Progenitor cell of endocrine pancreas (in vitro differentiated cells): ENCODE measurements at regions not wholly inside any gene's neighbourhood (a gene's known extent, or its start where the extent isn't known, plus 50 kb on each side); places are given as distances from the start of the nearest gene placed in this dataset.

Source experiments
- DNase-seq: peaks from one replicate; pipeline ENCODE4 v3.0.0; 2021; ENCODE audit warnings: low spot score; ENCODE audit not compliant: unreplicated experiment
- H3K27ac Mint-ChIP-seq: 2 replicates; pipeline ENCODE4 v1.8.0; 2021; ENCODE audit warnings: mild to moderate bottlenecking, moderate library complexity, mixed read lengths
- H3K27me3 Mint-ChIP-seq: 2 replicates; pipeline ENCODE4 v1.8.0; 2021; ENCODE audit warnings: mixed read lengths
- H3K36me3 Mint-ChIP-seq: 2 replicates; pipeline ENCODE4 v1.8.0; 2022; ENCODE audit warnings: mixed read lengths; ENCODE audit not compliant: insufficient read depth
- H3K4me1 Mint-ChIP-seq: 2 replicates; pipeline ENCODE4 v1.8.0; 2021; ENCODE audit warnings: low read depth, mixed read lengths
- H3K4me3 Mint-ChIP-seq: 2 replicates; pipeline ENCODE4 v1.8.0; 2021; ENCODE audit warnings: low read depth, mild to moderate bottlenecking, moderate library complexity, mixed read lengths
- H3K9me3 Mint-ChIP-seq: 2 replicates; pipeline ENCODE4 v1.8.0; 2021; ENCODE audit warnings: low read depth, mixed read lengths
- TF ChIP-seq, protein P1 (sequence below): fragments of 200-600 bp; sonication (generic); IDR thresholded peaks from one replicate; pipeline ENCODE4 v1.5.0; 2021; ENCODE audit warnings: antibody characterized with exemption, mild to moderate bottlenecking; ENCODE audit not compliant: unreplicated experiment

DNA sequence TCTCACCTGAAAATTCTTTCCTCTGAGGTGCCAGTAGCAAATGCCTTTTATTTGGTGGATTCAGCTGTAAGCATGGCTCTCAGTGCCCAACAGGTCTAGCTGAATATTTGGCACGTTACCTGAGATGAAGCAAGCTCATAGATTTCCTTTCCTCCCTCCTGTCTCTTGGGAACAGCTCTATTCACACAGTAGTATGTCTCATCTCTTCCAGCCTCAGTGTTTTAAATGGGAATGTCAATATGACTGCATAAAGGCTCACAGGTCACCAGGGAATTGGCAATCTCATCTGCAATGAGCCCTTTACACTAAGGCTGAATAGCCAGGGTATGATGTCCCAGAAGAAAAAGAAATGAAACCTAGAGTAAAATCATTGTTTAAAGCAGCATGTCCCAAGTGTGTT is 733.5 kb downstream of the NTRK3 start:
- H3K27me3 Mint-ChIP-seq, result peaks cover 6% of the 10 kb centered on the region
- TF ChIP-seq, protein P1, sequence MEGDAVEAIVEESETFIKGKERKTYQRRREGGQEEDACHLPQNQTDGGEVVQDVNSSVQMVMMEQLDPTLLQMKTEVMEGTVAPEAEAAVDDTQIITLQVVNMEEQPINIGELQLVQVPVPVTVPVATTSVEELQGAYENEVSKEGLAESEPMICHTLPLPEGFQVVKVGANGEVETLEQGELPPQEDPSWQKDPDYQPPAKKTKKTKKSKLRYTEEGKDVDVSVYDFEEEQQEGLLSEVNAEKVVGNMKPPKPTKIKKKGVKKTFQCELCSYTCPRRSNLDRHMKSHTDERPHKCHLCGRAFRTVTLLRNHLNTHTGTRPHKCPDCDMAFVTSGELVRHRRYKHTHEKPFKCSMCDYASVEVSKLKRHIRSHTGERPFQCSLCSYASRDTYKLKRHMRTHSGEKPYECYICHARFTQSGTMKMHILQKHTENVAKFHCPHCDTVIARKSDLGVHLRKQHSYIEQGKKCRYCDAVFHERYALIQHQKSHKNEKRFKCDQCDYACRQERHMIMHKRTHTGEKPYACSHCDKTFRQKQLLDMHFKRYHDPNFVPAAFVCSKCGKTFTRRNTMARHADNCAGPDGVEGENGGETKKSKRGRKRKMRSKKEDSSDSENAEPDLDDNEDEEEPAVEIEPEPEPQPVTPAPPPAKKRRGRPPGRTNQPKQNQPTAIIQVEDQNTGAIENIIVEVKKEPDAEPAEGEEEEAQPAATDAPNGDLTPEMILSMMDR, result no peak

DNA sequence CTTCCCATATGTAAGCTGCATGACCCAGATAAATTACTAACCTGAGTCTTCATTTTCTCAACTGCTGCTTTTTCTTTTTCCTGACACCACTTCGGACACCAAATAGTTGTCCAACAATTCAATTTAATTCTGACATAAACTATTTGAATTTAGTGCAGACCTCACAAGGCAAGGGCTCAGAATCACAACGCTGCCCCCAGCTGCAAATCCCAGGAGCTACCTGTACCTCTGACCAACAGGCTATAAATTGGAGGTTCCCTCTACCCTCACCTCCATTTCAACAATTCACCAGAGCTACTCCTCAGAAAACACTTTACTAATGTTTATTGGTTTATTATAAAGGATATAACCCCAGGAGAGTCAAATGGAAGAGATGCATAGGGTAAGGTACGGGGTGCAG is 737.6 kb downstream of the NTRK3 start:
- no peaks in the 10 kb centered on the region for H3K36me3 Mint-ChIP-seq
- H3K27ac Mint-ChIP-seq, result no peak overlapping the region
- no peaks in the 10 kb centered on the region for H3K9me3 Mint-ChIP-seq
- DNase-seq, result no peak
- H3K4me1 Mint-ChIP-seq, result no peaks in the 10 kb centered on the region
- TF ChIP-seq, protein P1, result no peak
- no peaks in the 10 kb centered on the region for H3K27me3 Mint-ChIP-seq
- no peak overlapping the region for H3K4me3 Mint-ChIP-seq

More for the DNA sequence above, 733.5 kb downstream of the NTRK3 start:
- Mint-ChIP-seq H3K4me1 (peaks cover 4% of the 10 kb centered on the region), H3K4me3 (no peak overlapping the region), H3K36me3 (no peaks in the 10 kb centered on the region), H3K9me3 (no peaks in the 10 kb centered on the region), H3K27ac (no peak overlapping the region)
- DNase-seq, result no peak

DNA sequence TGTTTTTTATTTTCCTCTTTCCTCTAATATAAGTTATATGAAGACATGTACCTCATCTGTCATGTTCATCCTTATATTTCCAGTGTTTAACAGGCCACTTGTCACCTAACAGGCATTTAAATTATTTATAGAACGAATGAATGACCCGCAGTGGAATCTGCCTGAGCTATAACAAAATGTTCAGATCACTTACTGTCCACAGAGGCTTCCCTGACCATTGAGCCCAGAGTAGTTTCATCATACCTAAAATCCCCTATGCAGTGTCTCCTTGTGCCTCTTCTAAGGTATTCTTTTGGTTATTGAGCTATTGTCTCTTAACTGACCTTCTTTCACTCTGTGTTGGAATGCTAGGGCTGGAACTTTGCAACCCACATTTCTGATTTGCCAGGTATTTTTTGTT is 748.5 kb downstream of the NTRK3 start:
- H3K27ac Mint-ChIP-seq, result no peak overlapping the region
- no peak overlapping the region for H3K4me3 Mint-ChIP-seq
- no peaks in the 10 kb centered on the region for H3K36me3 Mint-ChIP-seq
- no peaks in the 10 kb centered on the region for H3K4me1 Mint-ChIP-seq
- H3K9me3 Mint-ChIP-seq, result peaks cover 3% of the 10 kb centered on the region
- TF ChIP-seq, protein P1, result no peak
- DNase-seq, result no peak
- no peaks in the 10 kb centered on the region for H3K27me3 Mint-ChIP-seq

DNA sequence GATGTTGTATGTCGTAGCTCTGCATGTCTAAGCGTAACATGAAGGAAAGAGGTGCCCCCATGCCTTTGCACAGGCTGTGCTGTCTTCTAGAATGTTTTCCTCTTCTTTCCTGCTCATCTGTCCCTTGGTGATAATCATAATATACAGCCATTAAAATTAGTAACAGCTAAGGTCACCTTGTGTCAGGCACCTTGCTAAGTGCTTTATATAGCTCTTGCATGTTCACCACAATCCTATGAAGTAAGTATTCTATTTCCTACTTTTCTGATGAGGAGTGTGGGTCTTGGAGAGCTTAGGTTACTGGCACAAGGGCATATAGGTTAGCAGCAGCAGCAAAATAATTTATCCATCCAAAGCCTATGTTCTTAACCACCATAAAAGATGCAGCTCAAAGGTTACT is 754.4 kb downstream of the NTRK3 start:
- no peak for DNase-seq
- TF ChIP-seq, protein P1, result no peak
- no peaks in the 10 kb centered on the region for H3K9me3 Mint-ChIP-seq
- peaks cover 8% of the 10 kb centered on the region for H3K27me3 Mint-ChIP-seq
- H3K36me3 Mint-ChIP-seq, result no peaks in the 10 kb centered on the region
- H3K4me1 Mint-ChIP-seq, result no peaks in the 10 kb centered on the region
- H3K4me3 Mint-ChIP-seq, result no peak overlapping the region
- H3K27ac Mint-ChIP-seq, result no peak overlapping the region

DNA sequence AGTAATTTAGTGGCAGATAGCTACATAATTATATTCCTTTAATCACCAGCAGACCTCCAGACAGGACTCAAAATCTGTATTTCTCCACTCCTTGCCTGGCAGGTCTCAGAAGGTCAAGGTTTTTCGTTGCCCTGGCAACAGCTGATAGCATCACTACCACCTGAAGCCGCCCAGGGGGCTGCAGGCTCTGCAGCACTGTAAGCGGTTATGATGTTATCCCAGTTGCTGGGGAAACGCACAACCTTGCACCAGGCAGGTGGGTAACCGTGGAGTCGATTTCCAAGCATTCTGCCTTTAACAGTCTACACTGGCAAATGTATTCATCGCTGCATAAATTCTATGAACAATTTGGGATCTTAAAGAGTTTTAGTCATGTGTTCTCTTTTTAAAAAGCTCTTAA is 756.3 kb downstream of the NTRK3 start:
- no peak for DNase-seq
- peaks cover 1% of the 10 kb centered on the region for H3K9me3 Mint-ChIP-seq
- no peaks in the 10 kb centered on the region for H3K36me3 Mint-ChIP-seq
- H3K4me3 Mint-ChIP-seq, result no peak overlapping the region
- H3K4me1 Mint-ChIP-seq, result peaks cover 1% of the 10 kb centered on the region
- H3K27me3 Mint-ChIP-seq, result peaks cover 10% of the 10 kb centered on the region
- TF ChIP-seq, protein P1, result no peak
- H3K27ac Mint-ChIP-seq, result no peak overlapping the region
